WTC11 (cell line): ENCODE measurements at regions not wholly inside any gene's neighbourhood (a gene's known extent, or its start where the extent isn't known, plus 50 kb on each side); places are given as distances from the start of the nearest gene placed in this dataset.

Experiments
- ATAC-seq: fragments of 200-7000 bp; cut with Tn5 transposase; 2 replicates; pipeline ENCODE4 v1.10.0; 2021; ENCODE audit warnings: mild to moderate bottlenecking, moderate library complexity
- CTCF ChIA-PET: fragments of 300-600 bp; sonication (Branson Sonifier 250); formaldehyde crosslinking; loops from one replicate; lab custom pipeline; 2021; ENCODE audit warnings: antibody characterized with exemption; lab: Charles Lee
- POLR2A ChIA-PET: fragments of 350-600 bp; sonication (Branson Sonifier 250); formaldehyde crosslinking; loops from one replicate; lab custom pipeline; 2021; ENCODE audit warnings: antibody characterized with exemption; lab: Charles Lee
- DNase-seq: peaks from one replicate; pipeline ENCODE4 v3.0.0; 2021; ENCODE audit warnings: low spot score
- H3K27ac Mint-ChIP-seq: 2 replicates; pipeline ENCODE4 v1.8.0; 2021; ENCODE audit warnings: mixed read lengths
- H3K27me3 Mint-ChIP-seq: 2 replicates; pipeline ENCODE4 v1.8.0; 2021; ENCODE audit warnings: low read depth, mild to moderate bottlenecking, moderate library complexity, mixed read lengths
- H3K36me3 Mint-ChIP-seq: 2 replicates; pipeline ENCODE4 v1.8.0; 2021; ENCODE audit warnings: mixed read lengths
- H3K4me1 Mint-ChIP-seq: 2 replicates; pipeline ENCODE4 v1.8.0; 2022; ENCODE audit warnings: mixed read lengths
- H3K4me3 Mint-ChIP-seq: 2 replicates; pipeline ENCODE4 v1.8.0; 2021; ENCODE audit warnings: mild to moderate bottlenecking, moderate library complexity, mixed read lengths
- H3K9me3 Mint-ChIP-seq: 2 replicates; pipeline ENCODE4 v1.8.0; 2021; ENCODE audit warnings: mixed read lengths
- GTF2I ChIP-seq: fragments of 250-450 bp; sonication (Bioruptor Pico); conservative IDR thresholded peaks from 2 replicates; pipeline ENCODE4 v1.4.0; 2021; ENCODE audit warnings: mild to moderate bottlenecking
- JUN ChIP-seq: sonication (generic); formaldehyde crosslinking; IDR thresholded peaks from 2 replicates; pipeline ENCODE4 v1.8.0; 2023; ENCODE audit warnings: mild to moderate bottlenecking, missing genetic modification reagents
- NFATC4 ChIP-seq: fragments of 250-450 bp; sonication (Bioruptor Pico); IDR thresholded peaks from 2 replicates; pipeline ENCODE4 v1.9.0; 2021; ENCODE audit warnings: mild to moderate bottlenecking
- NFE2L1 ChIP-seq: sonication (generic); formaldehyde crosslinking; IDR thresholded peaks from 2 replicates; pipeline ENCODE4 v1.8.1; 2023; ENCODE audit warnings: missing genetic modification reagents
- ZNF423 ChIP-seq: fragments of 250-450 bp; sonication (Bioruptor Pico); IDR thresholded peaks from 2 replicates; pipeline ENCODE4 v2.1.2; 2022; ENCODE audit warnings: mild to moderate bottlenecking, moderate library complexity
- TF ChIP-seq, protein P1 (sequence below): sonication (generic); formaldehyde crosslinking; IDR thresholded peaks from 2 replicates; pipeline ENCODE4 v1.8.0; 2022; ENCODE audit warnings: missing genetic modification reagents
- TF ChIP-seq, protein P2 (sequence below): sonication (generic); formaldehyde crosslinking; IDR thresholded peaks from 2 replicates; pipeline ENCODE4 v1.8.1; 2022; ENCODE audit warnings: missing genetic modification reagents, borderline replicate concordance
- TF ChIP-seq, protein P3 (sequence below): sonication (generic); formaldehyde crosslinking; IDR thresholded peaks from 2 replicates; pipeline ENCODE4 v1.8.0; 2023; ENCODE audit warnings: mild to moderate bottlenecking, missing genetic modification reagents
- TF ChIP-seq, protein P4 (sequence below): sonication (generic); formaldehyde crosslinking; IDR thresholded peaks from 2 replicates; pipeline ENCODE4 v1.8.0; 2023; ENCODE audit warnings: missing genetic modification reagents, mild to moderate bottlenecking, borderline replicate concordance
- TF ChIP-seq, protein P5 (sequence below): sonication (generic); formaldehyde crosslinking; IDR thresholded peaks from 2 replicates; pipeline ENCODE4 v1.8.1; 2023; ENCODE audit warnings: mild to moderate bottlenecking, missing genetic modification reagents
- TF ChIP-seq, protein P6 (sequence below): sonication (generic); formaldehyde crosslinking; IDR thresholded peaks from 2 replicates; pipeline ENCODE4 v1.8.1; 2022; ENCODE audit warnings: mild to moderate bottlenecking, missing genetic modification reagents, moderate library complexity, borderline replicate concordance
- TF ChIP-seq, protein P7 (sequence below): sonication (generic); formaldehyde crosslinking; IDR thresholded peaks from 2 replicates; pipeline ENCODE4 v1.8.1; 2022; ENCODE audit warnings: low read depth, mild to moderate bottlenecking, moderate library complexity, missing genetic modification reagents, borderline replicate concordance
- TF ChIP-seq, protein P8 (sequence below): sonication (generic); formaldehyde crosslinking; IDR thresholded peaks from 2 replicates; pipeline ENCODE4 v1.8.1; 2023; ENCODE audit warnings: mild to moderate bottlenecking, missing genetic modification reagents, moderate library complexity

DNA sequence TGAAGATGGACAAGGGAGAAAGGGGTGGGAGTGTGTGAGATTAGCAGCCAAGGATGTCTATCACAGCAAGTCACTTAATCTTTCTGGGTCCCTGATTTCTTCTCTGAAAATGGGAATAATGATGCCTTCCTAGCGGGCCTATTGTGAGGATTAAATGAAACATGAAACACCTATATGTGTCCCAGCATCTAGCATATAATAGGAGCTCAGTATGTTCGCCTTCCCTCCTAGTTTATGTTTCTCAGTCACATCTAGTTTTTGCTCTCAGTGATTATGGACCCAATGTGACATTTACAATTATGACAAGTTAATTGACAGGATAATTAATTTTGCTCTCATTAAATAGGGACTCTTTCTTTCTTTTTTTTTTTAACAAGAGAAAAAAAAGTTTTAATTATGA lies 252.9 kb downstream of the SNX13 start:
- H3K27ac Mint-ChIP-seq: no peak overlapping the region
- peaks cover 26% of the 10 kb centered on the region for H3K9me3 Mint-ChIP-seq
- DNase-seq (no peak), ATAC-seq (no peak)
- no peaks in the 10 kb centered on the region for H3K27me3 Mint-ChIP-seq
- H3K36me3 Mint-ChIP-seq: no peaks in the 10 kb centered on the region
- POLR2A ChIA-PET: interaction anchor here (1.2 kb wide), 1 partner anchor 83 kb away, joined by 3 read pairs; no protein-coding TSS in a partner anchor
- H3K4me1 Mint-ChIP-seq: no peaks in the 10 kb centered on the region
- CTCF ChIA-PET: no interaction called here
- no peak overlapping the region for H3K4me3 Mint-ChIP-seq
- TF ChIP-seq, protein P1, sequence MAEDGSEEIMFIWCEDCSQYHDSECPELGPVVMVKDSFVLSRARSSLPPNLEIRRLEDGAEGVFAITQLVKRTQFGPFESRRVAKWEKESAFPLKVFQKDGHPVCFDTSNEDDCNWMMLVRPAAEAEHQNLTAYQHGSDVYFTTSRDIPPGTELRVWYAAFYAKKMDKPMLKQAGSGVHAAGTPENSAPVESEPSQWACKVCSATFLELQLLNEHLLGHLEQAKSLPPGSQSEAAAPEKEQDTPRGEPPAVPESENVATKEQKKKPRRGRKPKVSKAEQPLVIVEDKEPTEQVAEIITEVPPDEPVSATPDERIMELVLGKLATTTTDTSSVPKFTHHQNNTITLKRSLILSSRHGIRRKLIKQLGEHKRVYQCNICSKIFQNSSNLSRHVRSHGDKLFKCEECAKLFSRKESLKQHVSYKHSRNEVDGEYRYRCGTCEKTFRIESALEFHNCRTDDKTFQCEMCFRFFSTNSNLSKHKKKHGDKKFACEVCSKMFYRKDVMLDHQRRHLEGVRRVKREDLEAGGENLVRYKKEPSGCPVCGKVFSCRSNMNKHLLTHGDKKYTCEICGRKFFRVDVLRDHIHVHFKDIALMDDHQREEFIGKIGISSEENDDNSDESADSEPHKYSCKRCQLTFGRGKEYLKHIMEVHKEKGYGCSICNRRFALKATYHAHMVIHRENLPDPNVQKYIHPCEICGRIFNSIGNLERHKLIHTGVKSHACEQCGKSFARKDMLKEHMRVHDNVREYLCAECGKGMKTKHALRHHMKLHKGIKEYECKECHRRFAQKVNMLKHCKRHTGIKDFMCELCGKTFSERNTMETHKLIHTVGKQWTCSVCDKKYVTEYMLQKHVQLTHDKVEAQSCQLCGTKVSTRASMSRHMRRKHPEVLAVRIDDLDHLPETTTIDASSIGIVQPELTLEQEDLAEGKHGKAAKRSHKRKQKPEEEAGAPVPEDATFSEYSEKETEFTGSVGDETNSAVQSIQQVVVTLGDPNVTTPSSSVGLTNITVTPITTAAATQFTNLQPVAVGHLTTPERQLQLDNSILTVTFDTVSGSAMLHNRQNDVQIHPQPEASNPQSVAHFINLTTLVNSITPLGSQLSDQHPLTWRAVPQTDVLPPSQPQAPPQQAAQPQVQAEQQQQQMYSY: no peak
- TF ChIP-seq, protein P2, sequence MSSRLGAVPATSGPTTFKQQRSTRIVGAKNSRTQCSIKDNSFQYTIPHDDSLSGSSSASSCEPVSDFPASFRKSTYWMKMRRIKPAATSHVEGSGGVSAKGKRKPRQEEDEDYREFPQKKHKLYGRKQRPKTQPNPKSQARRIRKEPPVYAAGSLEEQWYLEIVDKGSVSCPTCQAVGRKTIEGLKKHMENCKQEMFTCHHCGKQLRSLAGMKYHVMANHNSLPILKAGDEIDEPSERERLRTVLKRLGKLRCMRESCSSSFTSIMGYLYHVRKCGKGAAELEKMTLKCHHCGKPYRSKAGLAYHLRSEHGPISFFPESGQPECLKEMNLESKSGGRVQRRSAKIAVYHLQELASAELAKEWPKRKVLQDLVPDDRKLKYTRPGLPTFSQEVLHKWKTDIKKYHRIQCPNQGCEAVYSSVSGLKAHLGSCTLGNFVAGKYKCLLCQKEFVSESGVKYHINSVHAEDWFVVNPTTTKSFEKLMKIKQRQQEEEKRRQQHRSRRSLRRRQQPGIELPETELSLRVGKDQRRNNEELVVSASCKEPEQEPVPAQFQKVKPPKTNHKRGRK (CRISPR knock-in tag): no peak
- no peak for TF ChIP-seq JUN (CRISPR knock-in tag)
- TF ChIP-seq, protein P3, sequence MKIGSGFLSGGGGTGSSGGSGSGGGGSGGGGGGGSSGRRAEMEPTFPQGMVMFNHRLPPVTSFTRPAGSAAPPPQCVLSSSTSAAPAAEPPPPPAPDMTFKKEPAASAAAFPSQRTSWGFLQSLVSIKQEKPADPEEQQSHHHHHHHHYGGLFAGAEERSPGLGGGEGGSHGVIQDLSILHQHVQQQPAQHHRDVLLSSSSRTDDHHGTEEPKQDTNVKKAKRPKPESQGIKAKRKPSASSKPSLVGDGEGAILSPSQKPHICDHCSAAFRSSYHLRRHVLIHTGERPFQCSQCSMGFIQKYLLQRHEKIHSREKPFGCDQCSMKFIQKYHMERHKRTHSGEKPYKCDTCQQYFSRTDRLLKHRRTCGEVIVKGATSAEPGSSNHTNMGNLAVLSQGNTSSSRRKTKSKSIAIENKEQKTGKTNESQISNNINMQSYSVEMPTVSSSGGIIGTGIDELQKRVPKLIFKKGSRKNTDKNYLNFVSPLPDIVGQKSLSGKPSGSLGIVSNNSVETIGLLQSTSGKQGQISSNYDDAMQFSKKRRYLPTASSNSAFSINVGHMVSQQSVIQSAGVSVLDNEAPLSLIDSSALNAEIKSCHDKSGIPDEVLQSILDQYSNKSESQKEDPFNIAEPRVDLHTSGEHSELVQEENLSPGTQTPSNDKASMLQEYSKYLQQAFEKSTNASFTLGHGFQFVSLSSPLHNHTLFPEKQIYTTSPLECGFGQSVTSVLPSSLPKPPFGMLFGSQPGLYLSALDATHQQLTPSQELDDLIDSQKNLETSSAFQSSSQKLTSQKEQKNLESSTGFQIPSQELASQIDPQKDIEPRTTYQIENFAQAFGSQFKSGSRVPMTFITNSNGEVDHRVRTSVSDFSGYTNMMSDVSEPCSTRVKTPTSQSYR (CRISPR knock-in tag): no peak
- TF ChIP-seq, protein P4, sequence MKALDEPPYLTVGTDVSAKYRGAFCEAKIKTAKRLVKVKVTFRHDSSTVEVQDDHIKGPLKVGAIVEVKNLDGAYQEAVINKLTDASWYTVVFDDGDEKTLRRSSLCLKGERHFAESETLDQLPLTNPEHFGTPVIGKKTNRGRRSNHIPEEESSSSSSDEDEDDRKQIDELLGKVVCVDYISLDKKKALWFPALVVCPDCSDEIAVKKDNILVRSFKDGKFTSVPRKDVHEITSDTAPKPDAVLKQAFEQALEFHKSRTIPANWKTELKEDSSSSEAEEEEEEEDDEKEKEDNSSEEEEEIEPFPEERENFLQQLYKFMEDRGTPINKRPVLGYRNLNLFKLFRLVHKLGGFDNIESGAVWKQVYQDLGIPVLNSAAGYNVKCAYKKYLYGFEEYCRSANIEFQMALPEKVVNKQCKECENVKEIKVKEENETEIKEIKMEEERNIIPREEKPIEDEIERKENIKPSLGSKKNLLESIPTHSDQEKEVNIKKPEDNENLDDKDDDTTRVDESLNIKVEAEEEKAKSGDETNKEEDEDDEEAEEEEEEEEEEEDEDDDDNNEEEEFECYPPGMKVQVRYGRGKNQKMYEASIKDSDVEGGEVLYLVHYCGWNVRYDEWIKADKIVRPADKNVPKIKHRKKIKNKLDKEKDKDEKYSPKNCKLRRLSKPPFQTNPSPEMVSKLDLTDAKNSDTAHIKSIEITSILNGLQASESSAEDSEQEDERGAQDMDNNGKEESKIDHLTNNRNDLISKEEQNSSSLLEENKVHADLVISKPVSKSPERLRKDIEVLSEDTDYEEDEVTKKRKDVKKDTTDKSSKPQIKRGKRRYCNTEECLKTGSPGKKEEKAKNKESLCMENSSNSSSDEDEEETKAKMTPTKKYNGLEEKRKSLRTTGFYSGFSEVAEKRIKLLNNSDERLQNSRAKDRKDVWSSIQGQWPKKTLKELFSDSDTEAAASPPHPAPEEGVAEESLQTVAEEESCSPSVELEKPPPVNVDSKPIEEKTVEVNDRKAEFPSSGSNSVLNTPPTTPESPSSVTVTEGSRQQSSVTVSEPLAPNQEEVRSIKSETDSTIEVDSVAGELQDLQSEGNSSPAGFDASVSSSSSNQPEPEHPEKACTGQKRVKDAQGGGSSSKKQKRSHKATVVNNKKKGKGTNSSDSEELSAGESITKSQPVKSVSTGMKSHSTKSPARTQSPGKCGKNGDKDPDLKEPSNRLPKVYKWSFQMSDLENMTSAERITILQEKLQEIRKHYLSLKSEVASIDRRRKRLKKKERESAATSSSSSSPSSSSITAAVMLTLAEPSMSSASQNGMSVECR (CRISPR knock-in tag): no peak

DNA sequence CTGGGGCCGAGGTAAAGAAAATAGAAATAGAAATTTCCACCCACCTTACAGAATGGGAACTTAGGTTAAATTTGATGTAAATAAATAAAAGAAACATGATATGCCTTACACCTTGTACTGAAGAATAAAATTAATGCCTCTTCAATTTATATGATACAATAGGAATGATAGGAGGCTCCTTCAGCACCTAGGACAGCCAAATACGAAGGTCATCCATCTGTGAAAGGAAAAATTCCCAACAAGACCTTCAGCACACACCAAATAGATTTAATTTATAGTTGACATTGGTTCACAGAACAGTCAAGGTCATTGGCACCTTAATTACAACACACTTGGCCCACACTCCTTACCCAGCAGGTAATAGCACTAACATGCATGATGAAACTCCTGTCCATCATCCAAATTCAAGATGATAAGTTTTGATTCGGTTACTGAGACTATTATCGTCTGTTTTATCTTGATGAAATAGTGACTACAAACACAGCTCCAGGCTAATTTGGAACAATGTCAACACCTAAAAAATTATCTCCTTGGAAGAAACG lies 250.9 kb downstream of the SNX13 start:
- peaks cover 29% of the 10 kb centered on the region for H3K9me3 Mint-ChIP-seq
- no peaks in the 10 kb centered on the region for H3K27me3 Mint-ChIP-seq
- DNase-seq: no peak
- no peak overlapping the region for H3K27ac Mint-ChIP-seq
- POLR2A ChIA-PET: no interaction called here
- CTCF ChIA-PET: interaction anchor here (1.6 kb wide), 1 partner anchor 375 kb away, joined by 3 read pairs; no protein-coding TSS in a partner anchor
- H3K36me3 Mint-ChIP-seq: no peaks in the 10 kb centered on the region
- no peaks in the 10 kb centered on the region for H3K4me1 Mint-ChIP-seq
- ATAC-seq: no peak
- no peak overlapping the region for H3K4me3 Mint-ChIP-seq
- TF ChIP-seq, protein P5, sequence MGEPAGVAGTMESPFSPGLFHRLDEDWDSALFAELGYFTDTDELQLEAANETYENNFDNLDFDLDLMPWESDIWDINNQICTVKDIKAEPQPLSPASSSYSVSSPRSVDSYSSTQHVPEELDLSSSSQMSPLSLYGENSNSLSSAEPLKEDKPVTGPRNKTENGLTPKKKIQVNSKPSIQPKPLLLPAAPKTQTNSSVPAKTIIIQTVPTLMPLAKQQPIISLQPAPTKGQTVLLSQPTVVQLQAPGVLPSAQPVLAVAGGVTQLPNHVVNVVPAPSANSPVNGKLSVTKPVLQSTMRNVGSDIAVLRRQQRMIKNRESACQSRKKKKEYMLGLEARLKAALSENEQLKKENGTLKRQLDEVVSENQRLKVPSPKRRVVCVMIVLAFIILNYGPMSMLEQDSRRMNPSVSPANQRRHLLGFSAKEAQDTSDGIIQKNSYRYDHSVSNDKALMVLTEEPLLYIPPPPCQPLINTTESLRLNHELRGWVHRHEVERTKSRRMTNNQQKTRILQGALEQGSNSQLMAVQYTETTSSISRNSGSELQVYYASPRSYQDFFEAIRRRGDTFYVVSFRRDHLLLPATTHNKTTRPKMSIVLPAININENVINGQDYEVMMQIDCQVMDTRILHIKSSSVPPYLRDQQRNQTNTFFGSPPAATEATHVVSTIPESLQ (CRISPR knock-in tag): no peak
- no peak for TF ChIP-seq NFATC4 (CRISPR knock-in tag)
- TF ChIP-seq, protein P6, sequence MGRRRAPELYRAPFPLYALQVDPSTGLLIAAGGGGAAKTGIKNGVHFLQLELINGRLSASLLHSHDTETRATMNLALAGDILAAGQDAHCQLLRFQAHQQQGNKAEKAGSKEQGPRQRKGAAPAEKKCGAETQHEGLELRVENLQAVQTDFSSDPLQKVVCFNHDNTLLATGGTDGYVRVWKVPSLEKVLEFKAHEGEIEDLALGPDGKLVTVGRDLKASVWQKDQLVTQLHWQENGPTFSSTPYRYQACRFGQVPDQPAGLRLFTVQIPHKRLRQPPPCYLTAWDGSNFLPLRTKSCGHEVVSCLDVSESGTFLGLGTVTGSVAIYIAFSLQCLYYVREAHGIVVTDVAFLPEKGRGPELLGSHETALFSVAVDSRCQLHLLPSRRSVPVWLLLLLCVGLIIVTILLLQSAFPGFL (CRISPR knock-in tag): no peak
- TF ChIP-seq NFE2L1 (CRISPR knock-in tag): no peak
- TF ChIP-seq GTF2I (CRISPR knock-in tag): no peak
- TF ChIP-seq, protein P2 (CRISPR knock-in tag): no peak
- no peak for TF ChIP-seq ZNF423 (CRISPR knock-in tag)
- TF ChIP-seq, protein P7, sequence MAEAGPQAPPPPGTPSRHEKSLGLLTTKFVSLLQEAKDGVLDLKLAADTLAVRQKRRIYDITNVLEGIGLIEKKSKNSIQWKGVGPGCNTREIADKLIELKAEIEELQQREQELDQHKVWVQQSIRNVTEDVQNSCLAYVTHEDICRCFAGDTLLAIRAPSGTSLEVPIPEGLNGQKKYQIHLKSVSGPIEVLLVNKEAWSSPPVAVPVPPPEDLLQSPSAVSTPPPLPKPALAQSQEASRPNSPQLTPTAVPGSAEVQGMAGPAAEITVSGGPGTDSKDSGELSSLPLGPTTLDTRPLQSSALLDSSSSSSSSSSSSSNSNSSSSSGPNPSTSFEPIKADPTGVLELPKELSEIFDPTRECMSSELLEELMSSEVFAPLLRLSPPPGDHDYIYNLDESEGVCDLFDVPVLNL (CRISPR knock-in tag): no peak
- TF ChIP-seq, protein P8, sequence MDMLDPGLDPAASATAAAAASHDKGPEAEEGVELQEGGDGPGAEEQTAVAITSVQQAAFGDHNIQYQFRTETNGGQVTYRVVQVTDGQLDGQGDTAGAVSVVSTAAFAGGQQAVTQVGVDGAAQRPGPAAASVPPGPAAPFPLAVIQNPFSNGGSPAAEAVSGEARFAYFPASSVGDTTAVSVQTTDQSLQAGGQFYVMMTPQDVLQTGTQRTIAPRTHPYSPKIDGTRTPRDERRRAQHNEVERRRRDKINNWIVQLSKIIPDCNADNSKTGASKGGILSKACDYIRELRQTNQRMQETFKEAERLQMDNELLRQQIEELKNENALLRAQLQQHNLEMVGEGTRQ: no peak
